Liver (tissue), 8 donors: ENCODE measurements at regions not wholly inside any gene's neighbourhood (a gene's known extent, or its start where the extent isn't known, plus 50 kb on each side); places are given as distances from the start of the nearest gene placed in this dataset.

Experiments
- DNase-seq: peaks from one replicate; pipeline ENCODE4 v3.0.0-alpha.2; 2017; ENCODE audit warnings: low spot score
- H3K27ac ChIP-seq, 2 donors: one replicate each; pipeline ENCODE4 v1.7.0; 2013; ENCODE audit warnings: inconsistent platforms in 2 of 2, low read length in 2 of 2, control low read depth in 1 of 2, low read depth in 1 of 2, mild to moderate bottlenecking in 1 of 2
- H3K27me3 ChIP-seq, 4 donors: one replicate each; pipeline versions ENCODE4 v1.6.1 to v1.7.0; 2013; ENCODE audit warnings: low read length in 3 of 4, inconsistent platforms in 1 of 4, mild to moderate bottlenecking in 1 of 4, moderate library complexity in 1 of 4; ENCODE audit not compliant: control insufficient read depth in 4 of 4, insufficient read depth in 4 of 4
- H3K36me3 ChIP-seq, 4 donors: one replicate each; pipeline versions ENCODE4 v1.6.1 to v1.7.0; 2013; ENCODE audit warnings: low read length in 3 of 4, mild to moderate bottlenecking in 3 of 4, low read depth in 1 of 4, moderate library complexity in 1 of 4; ENCODE audit not compliant: control insufficient read depth in 4 of 4, insufficient read depth in 3 of 4
- H3K4me1 ChIP-seq, 4 donors: one replicate each; pipeline versions ENCODE4 v1.6.1 to v1.7.0; 2013; ENCODE audit warnings: low read length in 3 of 4, mild to moderate bottlenecking in 3 of 4, moderate library complexity in 1 of 4; ENCODE audit not compliant: control insufficient read depth in 4 of 4, insufficient read depth in 4 of 4
- H3K4me3 ChIP-seq, 3 donors: one replicate each; pipeline versions ENCODE4 v1.6.1 to v1.7.0; 2013; ENCODE audit warnings: low read length in 3 of 3, control low read depth in 1 of 3, low read depth in 1 of 3, mild to moderate bottlenecking in 1 of 3
- H3K9ac ChIP-seq, 2 donors: one replicate each; pipeline ENCODE4 v1.7.0; 2013; ENCODE audit warnings: low read length in 2 of 2, mild to moderate bottlenecking in 2 of 2, moderate library complexity in 2 of 2, control low read depth in 1 of 2, low read depth in 1 of 2
- H3K9me3 ChIP-seq, 4 donors: one replicate each; pipeline versions ENCODE4 v1.6.1 to v1.7.0; 2013; ENCODE audit warnings: low read length in 3 of 4; ENCODE audit not compliant: control insufficient read depth in 4 of 4
- ATF3 ChIP-seq: IDR thresholded peaks from 2 replicates; pipeline ENCODE4 v1.6.1; 2016; ENCODE audit warnings: antibody characterized with exemption
- CTCF ChIP-seq: fragments of 150-350 bp; IDR thresholded peaks from 2 replicates; pipeline ENCODE4 v1.5.1; 2017; ENCODE audit warnings: improper control_type of control experiment, low read depth, low read length; ENCODE audit not compliant: missing input control
- EGR1 ChIP-seq, 2 donors: IDR thresholded peaks; 2 replicates each; pipeline ENCODE4 v1.6.1; 2016 to 2018; ENCODE audit warnings: antibody characterized with exemption in 2 of 2, low read depth in 2 of 2
- FOXA1 ChIP-seq: IDR thresholded peaks from 2 replicates; pipeline ENCODE4 v1.6.1; 2016; ENCODE audit warnings: antibody characterized with exemption
- FOXA2 ChIP-seq: IDR thresholded peaks from 2 replicates; pipeline ENCODE4 v1.6.1; 2016; ENCODE audit warnings: antibody characterized with exemption
- GABPA ChIP-seq, 2 donors: IDR thresholded peaks in 1 of 2; conservative IDR thresholded peaks in 1 of 2; 2 replicates each; pipeline ENCODE4 v1.6.1; 2016; ENCODE audit warnings: antibody characterized with exemption in 2 of 2, mild to moderate bottlenecking in 1 of 2, moderate library complexity in 1 of 2
- HNF4A ChIP-seq, 2 donors: conservative IDR thresholded peaks; 2 replicates each; pipeline ENCODE4 v1.6.1; 2016; ENCODE audit warnings: antibody characterized with exemption in 2 of 2, mild to moderate bottlenecking in 2 of 2
- HNF4G ChIP-seq: IDR thresholded peaks from 2 replicates; pipeline ENCODE4 v1.6.1; 2016; ENCODE audit warnings: antibody characterized with exemption
- JUND ChIP-seq, 2 donors: IDR thresholded peaks; 2 replicates each; pipeline ENCODE4 v1.6.1; 2016; ENCODE audit warnings: antibody characterized with exemption in 2 of 2
- MAX ChIP-seq: IDR thresholded peaks from 2 replicates; pipeline ENCODE4 v1.6.1; 2016; ENCODE audit warnings: antibody characterized with exemption
- NR2F2 ChIP-seq: IDR thresholded peaks from 2 replicates; pipeline ENCODE4 v1.6.1; 2016; ENCODE audit warnings: antibody characterized with exemption
- REST ChIP-seq: IDR thresholded peaks from 2 replicates; pipeline ENCODE4 v1.6.1; 2016; ENCODE audit warnings: antibody characterized with exemption, mild to moderate bottlenecking
- RXRA ChIP-seq, 2 donors: IDR thresholded peaks; 2 replicates each; pipeline ENCODE4 v1.6.1; 2017 to 2018; ENCODE audit warnings: antibody characterized with exemption in 2 of 2, mild to moderate bottlenecking in 1 of 2
- SP1 ChIP-seq: IDR thresholded peaks from 2 replicates; pipeline ENCODE4 v1.6.1; 2018; ENCODE audit warnings: antibody characterized with exemption, mild to moderate bottlenecking
- TAF1 ChIP-seq: conservative IDR thresholded peaks from 2 replicates; pipeline ENCODE4 v1.6.1; 2016; ENCODE audit warnings: antibody characterized with exemption, mild to moderate bottlenecking
- YY1 ChIP-seq: IDR thresholded peaks from 2 replicates; pipeline ENCODE4 v1.6.1; 2016; ENCODE audit warnings: antibody characterized with exemption, mild to moderate bottlenecking
- ZBTB33 ChIP-seq: IDR thresholded peaks from 2 replicates; pipeline ENCODE4 v1.6.1; 2016; ENCODE audit warnings: antibody characterized with exemption
- WGBS: extraction: QIAGEN DNeasy Blood & Tissue Kit; methylation state at CpG from one replicate; pipeline ENCODE4 v1.1.7; 2013; 5-methylcytosine and 5-hydroxymethylcytosine counted together
- donor health status: healthy.
- donor health status: healthy.
- donor health status: healthy.
- donor health status: healthy.
- donor health status: healthy.

GRCh38 chr9:135379540-135380267 lies 99.9 kb upstream of the PPP1R26 start:
- no peak for DNase-seq
- Histone ChIP-seq H3K9me3 (peaks cover 0 to 1% (median 0%) of the 10 kb centered on the region in 4 donors), H3K36me3 (no peaks in the 10 kb centered on the region), H3K9ac (no peak overlapping the region), H3K27me3 (peaks cover 0 to 3% (median 0%) of the 10 kb centered on the region in 4 donors), H3K4me3 (no peak overlapping the region), H3K4me1 (no peaks in the 10 kb centered on the region), H3K27ac (no peak overlapping the region)
- 86% methylated on average over 11 of the region's 11 CpGs for WGBS
- TF ChIP-seq ATF3: no peak
- TF ChIP-seq CTCF: no peak

- Histone ChIP-seq H3K27me3 (peaks cover 0 to 3% (median 0%) of the 10 kb centered on the region in 4 donors), H3K36me3 (no peaks in the 10 kb centered on the region), H3K27ac (no peak overlapping the region), H3K9ac (no peak overlapping the region), H3K4me1 (no peaks in the 10 kb centered on the region), H3K9me3 (peaks cover 0 to 1% (median 0%) of the 10 kb centered on the region in 4 donors), H3K4me3 (no peak overlapping the region)
- no peak for TF ChIP-seq JUND (IDR thresholded peaks at IDR 0.05)
- TF ChIP-seq FOXA1: no peak
- TF ChIP-seq SP1: no peak
- no peak for TF ChIP-seq YY1
- TF ChIP-seq RXRA (IDR thresholded peaks at IDR 0.05): no peak
- no peak for TF ChIP-seq REST
- TF ChIP-seq MAX: no peak
- no peak for TF ChIP-seq GABPA (IDR thresholded peaks at IDR 0.05 in 1 of 2, conservative IDR thresholded peaks at IDR 0.05 in 1 of 2)
- no peak for TF ChIP-seq HNF4A (conservative IDR thresholded peaks at IDR 0.05)
- no peak for TF ChIP-seq FOXA2
- TF ChIP-seq EGR1 (IDR thresholded peaks at IDR 0.05; ENCODE audit: low read depth in 2 of 2): no peak
- no peak for TF ChIP-seq ZBTB33
- no peak for TF ChIP-seq TAF1
- no peak for TF ChIP-seq NR2F2
- no peak for TF ChIP-seq CTCF
- TF ChIP-seq HNF4G: no peak
- no peak for DNase-seq
- 88% methylated on average over 17 of the region's 17 CpGs for WGBS
These were observed 99.1 kb upstream of the PPP1R26 start for GRCh38 chr9:135380311-135380960.
